ENCODE measurements at regions not wholly inside any gene's neighbourhood (a gene's known extent, or its start where the extent isn't known, plus 50 kb on each side); places are given as distances from the start of the nearest gene placed in this dataset.

GRCh38 chr11:69352715-69353319 is 58.9 kb downstream of the MYEOV start:
- TF ChIP-seq, protein P1, sequence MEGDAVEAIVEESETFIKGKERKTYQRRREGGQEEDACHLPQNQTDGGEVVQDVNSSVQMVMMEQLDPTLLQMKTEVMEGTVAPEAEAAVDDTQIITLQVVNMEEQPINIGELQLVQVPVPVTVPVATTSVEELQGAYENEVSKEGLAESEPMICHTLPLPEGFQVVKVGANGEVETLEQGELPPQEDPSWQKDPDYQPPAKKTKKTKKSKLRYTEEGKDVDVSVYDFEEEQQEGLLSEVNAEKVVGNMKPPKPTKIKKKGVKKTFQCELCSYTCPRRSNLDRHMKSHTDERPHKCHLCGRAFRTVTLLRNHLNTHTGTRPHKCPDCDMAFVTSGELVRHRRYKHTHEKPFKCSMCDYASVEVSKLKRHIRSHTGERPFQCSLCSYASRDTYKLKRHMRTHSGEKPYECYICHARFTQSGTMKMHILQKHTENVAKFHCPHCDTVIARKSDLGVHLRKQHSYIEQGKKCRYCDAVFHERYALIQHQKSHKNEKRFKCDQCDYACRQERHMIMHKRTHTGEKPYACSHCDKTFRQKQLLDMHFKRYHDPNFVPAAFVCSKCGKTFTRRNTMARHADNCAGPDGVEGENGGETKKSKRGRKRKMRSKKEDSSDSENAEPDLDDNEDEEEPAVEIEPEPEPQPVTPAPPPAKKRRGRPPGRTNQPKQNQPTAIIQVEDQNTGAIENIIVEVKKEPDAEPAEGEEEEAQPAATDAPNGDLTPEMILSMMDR (conservative IDR thresholded peaks at IDR 0.05; ENCODE audit: low read depth, low read length): no peak
- TF ChIP-seq EZH2 (IDR thresholded peaks at IDR 0.05; ENCODE audit: low read length, unreplicated experiment) (no peak), EZH2phosphoT487 (IDR thresholded peaks at IDR 0.05; ENCODE audit: borderline replicate concordance, low read length) (no peak)
